GM18907 (cell line): ENCODE measurements at regions not wholly inside any gene's neighbourhood (a gene's known extent, or its start where the extent isn't known, plus 50 kb on each side); places are given as distances from the start of the nearest gene placed in this dataset.

Experiments
- ATAC-seq: cut with Tn5 transposase; IDR thresholded peaks from one replicate; pipeline ENCODE4 v1.9.1; 2021; ENCODE audit warnings: mild to moderate bottlenecking, moderate library complexity; ENCODE audit not compliant: unreplicated experiment

DNA sequence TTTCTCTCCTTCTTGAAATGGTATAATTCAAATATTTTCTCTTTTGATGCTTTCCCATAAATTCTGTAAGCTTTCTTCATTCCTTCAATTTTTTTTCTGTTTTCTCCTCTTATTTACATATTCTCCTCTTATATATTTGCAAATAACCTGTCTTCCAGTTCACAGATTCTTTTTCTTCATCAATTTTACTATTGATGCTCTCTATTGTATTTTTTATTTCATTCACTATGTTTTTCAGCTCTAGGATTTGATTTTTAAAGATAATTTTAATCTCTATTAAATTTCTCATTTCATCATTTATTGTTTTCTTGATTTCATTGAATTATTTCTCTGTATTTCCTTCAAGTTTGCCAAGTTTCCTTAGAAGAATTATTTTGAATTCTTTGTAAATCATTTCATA lies 54.0 kb upstream of the PRPS1L1 start:
- ATAC-seq: no peak

DNA sequence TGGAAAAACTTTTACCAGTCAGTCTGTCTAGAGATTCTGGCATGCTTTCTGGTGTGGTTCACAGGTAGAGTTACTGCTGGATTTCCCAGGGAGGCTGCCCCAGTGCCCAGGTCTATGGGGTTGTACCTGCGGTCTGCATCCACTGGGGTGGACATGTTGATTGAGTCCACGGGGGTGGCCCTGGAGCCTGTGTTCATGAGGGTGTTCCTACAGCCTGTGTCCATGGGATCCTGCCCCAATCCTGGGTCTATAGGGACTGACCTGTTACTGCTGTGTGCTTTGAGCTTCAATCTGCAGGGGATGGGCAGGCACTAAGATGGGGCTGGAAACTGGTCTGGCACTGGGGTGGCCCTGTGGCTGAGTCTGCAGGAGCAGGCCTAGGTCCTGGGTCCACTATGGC lies 54.5 kb upstream of the PRPS1L1 start:
- ATAC-seq: no peak

DNA sequence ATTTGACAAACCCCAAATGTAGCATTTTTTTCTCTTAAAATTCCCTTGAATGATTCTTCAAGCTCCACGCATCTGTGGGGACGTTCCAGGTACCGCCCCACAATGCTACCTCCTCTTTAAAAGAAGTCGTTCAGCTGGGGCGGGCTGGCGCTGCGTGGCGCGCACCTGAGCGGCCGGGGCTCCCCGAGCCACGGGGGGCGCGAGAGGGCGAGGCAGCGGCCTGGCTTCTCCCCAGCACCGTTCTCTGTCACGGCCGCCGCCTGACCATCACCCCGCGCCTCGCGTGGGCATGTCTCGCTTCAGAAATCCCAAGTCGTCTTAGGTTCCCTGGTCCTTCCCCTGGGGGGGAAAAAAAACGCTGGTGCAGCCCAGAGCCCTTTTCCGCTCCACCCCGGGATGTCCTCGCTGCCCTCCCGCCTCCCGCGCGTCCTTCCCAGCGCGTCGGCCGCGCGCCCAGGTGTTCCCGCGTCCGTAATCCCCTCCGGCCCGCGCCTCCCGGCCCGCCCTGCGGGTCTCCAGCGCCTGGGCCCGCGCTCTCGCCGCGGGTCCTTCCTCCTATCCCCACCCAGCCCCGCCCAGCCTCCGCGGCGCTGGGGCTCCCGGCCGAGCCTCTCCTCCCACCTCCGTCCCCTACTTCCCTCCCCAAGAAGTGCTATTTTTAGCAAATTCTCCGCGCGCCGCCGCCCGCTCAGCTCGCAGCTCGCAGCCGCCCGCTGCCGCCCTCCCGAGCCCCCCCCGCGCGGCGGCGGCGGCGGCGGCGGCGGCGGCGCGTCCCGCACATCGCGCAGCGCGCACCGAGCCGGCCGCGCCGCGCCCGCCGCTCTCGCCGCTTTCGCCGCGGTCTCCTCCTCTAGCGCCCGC lies 58.7 kb upstream of the PRPS1L1 start:
- no peak for ATAC-seq

DNA sequence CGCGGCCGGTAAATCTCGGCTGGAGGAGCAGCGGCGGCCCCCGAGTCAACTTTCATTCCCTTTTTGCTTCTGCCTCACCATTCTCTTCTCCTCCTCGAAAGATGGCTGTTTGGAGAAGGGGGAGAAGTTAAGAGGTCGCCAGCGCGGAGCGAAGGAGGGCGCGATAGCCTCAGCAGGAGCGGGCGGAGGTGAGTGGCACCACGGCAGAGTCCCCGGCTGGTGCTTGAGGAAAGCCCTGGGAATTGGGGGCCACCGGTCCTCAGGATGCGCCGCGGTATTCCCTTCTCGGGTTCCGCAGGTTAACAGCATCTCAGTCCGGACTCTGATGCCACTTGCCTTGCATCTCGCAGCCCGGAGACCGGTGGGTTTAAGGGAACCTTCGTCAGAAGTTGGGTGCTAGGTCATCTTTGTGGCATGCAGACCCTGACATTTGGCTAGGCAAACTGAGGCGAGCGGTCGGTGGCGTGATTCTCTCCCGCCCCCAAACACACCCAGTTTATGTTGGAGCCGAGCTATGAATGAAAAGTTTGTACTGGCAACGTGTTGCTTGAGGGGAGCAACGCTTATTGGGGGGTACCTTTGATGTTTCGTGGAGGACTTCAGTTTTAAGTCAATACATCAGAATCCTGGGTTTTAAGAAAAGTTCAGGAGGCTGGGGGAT lies 59.5 kb upstream of the PRPS1L1 start:
- ATAC-seq: no peak

DNA sequence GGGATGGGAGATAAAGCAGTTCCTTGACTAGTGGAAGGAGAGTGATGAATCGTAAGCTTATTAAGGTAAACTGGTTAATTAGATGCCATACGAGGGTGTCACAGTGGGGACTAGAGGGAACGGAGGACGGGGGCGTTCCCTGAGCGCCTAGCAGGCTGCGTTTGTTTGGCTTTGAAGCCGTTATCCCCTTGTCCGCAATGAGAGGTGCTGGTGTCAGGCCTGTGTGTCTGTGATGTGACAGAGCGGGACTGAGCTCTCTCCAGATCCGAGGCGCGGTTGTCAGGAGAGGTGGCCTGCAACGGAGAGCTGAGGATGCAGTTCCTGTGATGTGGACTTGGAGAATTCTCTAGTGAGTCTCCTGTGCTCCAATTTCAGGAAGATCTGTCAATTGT lies 60.0 kb upstream of the PRPS1L1 start:
- no peak for ATAC-seq

DNA sequence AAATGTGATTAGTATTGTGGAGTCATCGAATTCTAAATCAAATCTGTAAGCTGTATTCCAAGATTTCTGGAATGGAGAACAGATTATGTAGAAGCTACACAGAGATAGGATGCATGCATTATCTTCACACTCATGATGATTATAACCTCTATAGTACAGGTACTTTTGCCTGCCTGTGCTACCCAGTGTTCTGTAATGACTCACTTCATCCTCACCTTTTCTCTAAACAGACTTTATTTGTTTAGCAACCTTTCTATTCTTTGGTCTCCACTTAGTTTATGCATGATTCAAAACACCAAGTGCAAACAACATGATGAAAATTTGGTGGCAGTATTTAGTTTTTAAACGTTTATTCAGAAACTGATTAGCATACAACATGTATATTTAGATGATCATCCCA lies 68.4 kb upstream of the PRPS1L1 start:
- no peak for ATAC-seq

DNA sequence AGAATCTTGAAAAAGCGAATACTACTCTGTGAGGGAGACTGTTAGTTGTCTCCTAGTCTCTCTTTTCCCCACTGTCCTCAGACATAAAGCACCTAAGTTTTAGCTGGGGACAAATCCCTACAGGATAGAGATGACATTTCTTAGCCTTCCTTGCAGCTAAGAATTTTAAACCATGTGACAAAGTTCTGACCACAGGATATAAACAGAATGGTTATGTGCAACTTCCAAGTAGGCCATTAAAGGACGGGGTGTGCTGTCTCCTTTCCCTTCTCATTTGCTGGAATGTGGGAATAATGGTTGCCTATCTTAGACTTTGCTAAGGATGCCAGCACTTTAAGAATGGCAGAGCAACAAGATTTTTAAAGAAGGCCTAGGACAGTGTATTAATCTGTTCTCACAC lies 74.9 kb upstream of the PRPS1L1 start:
- no peak for ATAC-seq

DNA sequence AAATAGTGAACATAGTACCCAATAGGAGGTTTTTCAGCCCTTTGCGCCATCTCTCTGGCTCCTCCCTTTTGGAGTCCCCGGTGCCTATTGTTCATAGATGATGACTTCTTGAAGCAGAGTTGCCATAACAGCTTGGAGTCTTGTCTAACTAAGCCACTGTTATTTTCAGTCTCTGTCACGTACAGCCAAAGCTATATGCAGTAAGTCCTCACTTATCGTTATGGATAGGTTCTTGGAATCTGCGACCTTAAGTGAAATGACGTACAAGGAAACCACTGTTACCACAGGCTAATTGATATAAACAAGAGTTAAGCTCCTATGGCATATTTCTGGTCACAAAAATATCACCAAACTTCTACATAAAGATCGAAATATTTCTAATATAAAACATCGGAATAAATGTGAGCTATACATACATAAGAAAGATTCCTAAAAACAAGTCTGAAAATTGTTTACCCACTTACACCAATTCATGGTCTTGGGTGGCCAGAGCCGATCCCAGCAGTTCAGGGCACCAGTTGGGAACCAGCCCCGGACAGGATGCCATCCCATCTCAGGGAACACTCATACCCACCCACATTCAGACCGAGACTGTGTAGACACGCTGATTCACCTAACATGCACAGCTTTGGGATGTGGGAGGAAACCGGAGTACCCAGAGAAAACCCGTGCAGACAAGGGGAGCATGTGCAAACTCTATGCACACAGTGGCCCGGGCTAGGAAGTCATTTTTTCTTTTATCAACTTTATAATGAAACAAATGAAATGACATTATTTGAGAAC lies 76.0 kb upstream of the PRPS1L1 start:
- no peak for ATAC-seq

DNA sequence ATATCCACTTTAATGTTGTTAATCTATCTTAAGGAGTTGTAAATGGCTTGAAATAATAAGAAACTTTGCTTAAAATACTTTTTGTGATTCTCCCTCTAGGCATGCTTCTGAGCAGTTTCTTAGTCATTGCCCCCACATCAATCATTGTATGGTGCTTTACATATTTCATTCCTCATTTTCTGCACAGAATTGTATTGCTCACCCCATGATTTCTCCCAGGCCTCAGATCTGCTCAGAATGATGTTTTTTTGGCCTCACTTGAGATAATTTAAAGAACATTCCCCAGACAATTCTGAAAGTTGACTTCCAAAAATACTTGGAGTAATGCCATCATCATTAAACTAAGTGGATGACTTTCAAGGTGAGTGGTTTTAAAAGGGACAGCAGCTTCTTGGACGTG lies 82.1 kb upstream of the PRPS1L1 start:
- ATAC-seq: no peak

DNA sequence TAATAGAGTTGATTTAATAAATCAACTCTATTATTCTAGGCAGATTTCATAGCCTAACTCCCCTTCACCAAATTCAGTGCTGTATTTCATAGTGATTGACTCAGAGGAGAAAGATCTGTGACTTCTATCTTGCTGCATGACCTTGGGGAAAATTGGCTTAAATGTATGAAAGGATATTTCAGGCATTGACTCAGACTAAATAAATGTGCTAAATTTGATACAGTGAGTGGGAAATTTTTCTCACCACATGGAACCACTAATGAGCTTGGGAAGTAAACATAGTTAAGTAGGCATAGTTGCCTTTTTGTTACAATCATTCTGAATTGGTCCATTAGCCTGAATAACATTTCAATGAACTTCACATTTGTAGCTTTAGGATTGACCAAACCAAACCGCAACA lies 89.0 kb upstream of the PRPS1L1 start:
- no peak for ATAC-seq

DNA sequence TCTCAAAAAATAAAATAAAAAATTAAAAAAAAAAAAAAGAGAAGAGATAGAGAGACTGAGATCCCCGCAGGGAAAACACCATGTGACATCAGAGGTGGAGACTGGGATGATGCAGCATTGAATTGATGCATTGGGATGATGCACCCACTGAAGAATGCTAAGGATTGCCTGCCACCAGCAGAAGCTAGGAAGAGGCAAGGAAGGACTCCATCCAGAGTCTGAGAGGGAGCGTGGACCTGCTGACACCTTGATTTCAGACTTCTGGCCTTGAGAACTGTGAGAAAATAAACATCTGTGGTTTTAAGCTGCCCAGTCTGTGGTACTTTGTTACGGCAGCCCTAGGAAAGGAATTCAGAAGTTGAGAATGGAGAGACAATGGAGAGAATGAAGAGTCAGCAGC lies 89.8 kb upstream of the PRPS1L1 start:
- ATAC-seq: no peak

DNA sequence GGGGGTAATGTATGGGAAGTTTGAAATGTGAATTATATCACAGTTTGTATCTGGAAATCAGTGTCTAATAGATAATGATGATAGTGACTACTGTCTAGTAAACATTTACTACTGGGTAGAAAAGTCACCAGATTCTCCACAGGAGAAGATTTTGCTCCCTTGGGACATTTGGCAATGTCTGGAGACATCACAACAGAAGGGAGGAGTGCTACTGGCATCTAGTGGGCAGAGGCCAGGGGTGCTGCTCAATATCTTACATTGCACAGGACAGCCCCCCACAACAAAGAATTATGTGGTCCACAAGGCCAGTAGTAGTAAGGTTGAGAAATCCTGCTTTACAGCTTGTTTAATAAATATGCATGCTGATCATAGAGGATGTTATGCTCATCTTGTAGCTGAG lies 92.3 kb upstream of the PRPS1L1 start:
- no peak for ATAC-seq

DNA sequence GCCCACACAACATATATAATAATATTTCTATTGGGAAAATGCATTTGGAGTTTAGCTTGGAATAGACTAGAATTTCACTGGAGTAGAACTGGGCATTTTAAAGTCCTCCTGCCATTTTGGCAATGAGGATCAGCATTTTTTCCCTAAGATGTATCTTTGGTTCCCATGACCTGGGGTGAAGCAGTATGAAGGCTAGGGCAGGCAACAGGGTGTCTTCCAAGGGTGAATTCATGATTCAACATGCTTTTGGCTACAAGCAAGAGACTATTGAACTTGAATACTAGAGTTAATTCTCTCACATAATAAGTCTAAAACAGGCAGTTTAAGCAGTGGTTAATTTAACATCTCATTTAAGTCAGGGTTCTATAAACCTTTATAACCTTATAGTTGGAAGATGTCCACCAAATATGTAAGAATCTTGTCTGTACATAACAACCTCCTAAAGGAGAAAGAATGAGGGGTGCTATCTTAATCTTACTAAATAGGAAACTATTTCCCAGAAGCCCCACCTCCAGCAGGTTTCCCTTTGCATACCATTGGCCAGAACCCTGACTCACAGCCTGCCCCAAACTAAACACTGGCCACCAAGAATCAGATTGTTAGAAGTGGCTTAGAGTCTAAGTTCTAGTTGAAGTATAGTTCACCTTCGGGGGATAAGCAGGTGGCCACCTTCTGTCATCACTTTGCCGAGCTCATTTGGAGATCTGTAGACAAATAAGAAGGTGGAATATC lies 96.0 kb upstream of the PRPS1L1 start:
- no peak for ATAC-seq

DNA sequence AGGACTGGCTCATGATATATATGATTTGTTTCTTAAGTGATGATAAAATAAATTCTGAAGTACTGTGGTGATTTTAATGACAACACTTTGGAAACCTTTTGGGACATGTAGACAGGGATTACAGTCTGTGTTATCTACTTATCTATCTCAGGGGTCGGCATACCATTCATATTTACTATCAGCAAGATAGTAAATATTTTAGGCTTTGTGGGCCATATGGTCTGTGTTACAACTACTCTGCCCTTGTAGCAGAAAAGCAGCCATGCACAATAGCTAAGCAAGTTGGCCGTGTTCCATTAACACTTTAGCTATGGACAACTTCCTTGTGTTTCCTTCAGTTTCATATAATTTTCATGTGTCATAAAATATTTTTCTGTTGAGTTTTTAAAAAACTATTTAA lies 97.8 kb upstream of the PRPS1L1 start:
- no peak for ATAC-seq

DNA sequence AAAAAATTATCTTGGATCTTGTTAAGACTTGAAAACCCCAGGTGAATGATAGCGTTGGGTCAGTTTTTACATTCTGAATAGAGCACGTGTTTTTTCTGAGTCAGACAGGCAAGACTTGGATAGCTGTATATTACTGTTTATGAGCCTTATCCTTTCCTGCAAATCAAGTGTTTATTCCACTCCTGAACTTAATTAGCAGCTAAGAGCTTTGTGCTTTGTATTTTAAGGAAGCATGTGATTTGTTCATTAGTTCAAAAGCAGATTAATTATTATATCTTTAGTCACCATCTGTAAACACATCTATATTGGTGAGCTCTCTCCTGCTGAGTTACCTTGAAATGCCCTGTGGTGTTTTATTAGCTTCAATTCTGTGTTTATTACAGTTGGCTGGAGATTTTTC lies 98.6 kb upstream of the PRPS1L1 start:
- no peak for ATAC-seq

DNA sequence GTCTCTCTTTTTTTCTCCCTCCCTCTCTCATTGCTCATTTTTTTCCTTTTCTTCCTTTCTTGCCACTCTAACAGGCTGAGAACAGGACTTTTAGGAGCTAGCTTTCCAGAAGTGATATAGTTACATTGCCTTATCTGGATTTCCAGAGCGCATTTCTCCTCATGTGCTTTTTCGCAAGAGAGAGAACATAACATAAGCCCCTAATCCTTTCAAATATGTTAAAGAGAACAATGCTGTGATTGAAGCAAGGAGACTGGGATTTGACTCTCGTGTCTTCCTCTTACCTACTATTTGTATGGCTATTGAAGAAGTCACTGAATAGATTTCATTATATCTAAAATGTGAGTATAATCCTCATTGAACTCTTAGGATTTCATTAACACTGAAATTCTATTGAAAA lies 101.2 kb upstream of the PRPS1L1 start:
- ATAC-seq: no peak

DNA sequence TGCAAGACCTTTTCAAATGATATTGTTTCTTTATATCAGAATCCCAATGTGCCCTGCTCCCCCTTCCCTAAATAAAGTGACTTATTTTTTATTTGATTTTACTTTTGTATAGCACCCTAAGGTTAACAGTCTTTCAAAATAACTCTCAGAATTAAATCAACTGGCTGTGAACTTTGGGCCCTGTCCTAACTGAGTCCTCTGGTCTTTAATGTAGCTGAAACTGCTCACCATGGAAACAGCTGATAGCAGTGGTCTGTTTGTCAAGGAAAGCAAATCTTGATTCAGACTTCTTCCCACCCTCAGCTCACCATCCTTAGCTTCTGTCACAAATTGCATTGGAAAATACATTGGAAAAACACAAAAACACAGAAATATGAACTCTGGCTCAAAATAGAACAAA lies 105.2 kb upstream of the PRPS1L1 start:
- ATAC-seq: no peak

DNA sequence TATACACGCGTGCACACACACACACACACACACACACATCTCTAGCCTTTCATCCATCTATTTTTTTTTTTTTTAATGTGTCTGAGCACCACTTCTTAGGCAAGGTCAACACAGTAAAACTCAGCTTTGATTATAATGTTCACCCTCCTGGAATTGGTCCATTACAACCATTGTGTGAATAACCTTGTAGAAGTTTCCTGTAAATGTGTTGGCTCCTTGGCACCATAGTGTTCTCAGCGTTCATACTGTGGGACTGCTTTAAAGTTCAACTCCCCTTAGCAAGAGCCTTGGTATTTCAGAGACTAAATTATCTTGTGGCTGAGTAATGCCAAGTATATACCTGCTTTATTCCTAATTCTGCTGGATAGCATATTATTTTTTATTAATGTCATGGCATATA lies 106.3 kb upstream of the PRPS1L1 start:
- no peak for ATAC-seq

DNA sequence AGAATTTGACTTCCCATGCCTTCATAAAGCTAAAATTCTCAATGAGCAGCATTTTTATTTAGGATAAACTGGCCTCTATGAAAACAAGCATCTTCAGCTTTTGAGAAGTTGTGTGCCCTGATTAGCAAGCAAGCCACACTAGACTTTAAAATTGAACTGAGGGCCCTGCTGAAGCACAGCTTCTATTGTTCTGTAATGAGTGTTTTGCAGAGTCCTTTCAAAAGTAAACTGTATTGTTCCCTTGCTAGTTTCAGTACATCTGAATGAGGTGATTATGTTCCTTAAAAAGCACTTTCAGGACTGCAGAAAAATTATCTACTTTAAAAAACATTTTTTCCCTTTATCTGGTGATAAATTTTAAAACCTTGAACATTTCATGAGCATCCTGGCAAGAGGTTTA lies 113.3 kb upstream of the PRPS1L1 start:
- ATAC-seq: no peak

DNA sequence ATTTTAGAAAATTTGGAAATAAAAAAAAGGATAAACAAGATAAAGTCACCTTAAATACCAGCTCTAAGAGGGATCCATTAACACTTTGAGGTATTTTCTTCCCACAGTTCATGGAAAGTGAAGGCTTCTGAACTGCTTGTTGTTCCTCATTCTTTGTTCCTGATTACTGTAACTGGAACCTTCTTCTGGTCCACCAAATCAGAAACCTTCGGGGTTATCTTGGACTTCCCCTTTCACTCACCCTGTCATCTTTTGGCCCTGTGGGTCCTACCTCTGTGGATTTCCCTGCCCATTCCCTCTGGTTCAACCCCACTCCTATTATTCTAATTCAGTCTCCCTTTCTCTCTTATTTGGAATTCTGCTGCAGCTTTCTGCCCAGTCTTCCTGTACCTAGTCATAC lies 116.5 kb upstream of the PRPS1L1 start:
- no peak for ATAC-seq

DNA sequence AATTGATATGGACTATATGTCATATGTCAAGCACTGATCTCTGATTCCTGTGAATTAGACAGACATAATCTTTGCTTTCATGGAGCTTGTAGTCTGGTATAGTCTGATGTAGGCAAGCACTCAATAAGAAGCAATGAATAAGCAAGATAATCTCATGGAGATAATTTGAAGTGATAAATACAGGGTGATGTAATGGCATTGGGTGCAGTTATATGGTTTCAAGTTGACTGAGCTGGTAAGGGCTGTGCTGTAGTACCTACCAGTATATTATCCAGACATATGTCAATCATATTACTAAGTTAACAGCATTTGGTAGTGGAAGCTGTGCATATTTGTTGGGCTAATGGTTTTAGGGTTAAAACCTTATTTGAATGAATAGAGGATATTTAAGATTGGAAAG lies 117.5 kb upstream of the PRPS1L1 start:
- no peak for ATAC-seq
